ENCODE measurements at regions not wholly inside any gene's neighbourhood (a gene's known extent, or its start where the extent isn't known, plus 50 kb on each side); places are given as distances from the start of the nearest gene placed in this dataset.

DNA sequence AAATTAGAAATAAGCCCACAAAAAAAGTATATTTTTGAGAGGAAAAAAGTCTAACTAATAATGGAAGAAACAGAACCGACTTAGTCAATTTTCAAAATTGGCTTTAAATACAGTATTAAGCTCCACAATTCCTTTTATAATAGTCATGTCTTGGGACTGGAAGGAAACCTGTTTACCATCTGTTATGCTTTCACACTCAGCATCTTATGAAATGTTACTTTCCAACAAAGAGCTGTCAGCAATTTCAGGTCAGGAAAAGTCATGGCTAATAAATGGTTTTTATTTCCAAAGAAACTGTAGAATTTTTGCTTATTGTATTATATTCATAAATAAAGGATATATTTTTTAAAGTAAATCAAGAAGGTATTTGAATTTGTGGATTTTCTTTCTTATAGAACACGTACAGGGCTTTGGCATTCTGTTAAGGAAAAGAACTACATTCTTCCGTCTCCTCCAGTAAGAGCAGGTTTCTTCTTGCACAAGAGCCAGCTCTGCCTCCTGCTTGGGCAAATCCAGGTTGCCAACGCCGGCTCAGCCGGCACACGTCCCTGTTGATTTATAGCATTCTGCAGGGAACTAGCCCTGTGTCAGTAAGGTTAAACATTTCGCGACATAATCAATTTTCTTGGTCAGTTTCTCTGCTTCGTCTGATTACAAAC, 52.9 kb upstream of the GPR12 start:
- H3K27ac ChIP-seq, result no peak overlapping the region
- no peaks in the 10 kb centered on the region for H3K27me3 ChIP-seq (replicated peaks; ENCODE audit: insufficient read depth)
- TF ChIP-seq, protein P1, sequence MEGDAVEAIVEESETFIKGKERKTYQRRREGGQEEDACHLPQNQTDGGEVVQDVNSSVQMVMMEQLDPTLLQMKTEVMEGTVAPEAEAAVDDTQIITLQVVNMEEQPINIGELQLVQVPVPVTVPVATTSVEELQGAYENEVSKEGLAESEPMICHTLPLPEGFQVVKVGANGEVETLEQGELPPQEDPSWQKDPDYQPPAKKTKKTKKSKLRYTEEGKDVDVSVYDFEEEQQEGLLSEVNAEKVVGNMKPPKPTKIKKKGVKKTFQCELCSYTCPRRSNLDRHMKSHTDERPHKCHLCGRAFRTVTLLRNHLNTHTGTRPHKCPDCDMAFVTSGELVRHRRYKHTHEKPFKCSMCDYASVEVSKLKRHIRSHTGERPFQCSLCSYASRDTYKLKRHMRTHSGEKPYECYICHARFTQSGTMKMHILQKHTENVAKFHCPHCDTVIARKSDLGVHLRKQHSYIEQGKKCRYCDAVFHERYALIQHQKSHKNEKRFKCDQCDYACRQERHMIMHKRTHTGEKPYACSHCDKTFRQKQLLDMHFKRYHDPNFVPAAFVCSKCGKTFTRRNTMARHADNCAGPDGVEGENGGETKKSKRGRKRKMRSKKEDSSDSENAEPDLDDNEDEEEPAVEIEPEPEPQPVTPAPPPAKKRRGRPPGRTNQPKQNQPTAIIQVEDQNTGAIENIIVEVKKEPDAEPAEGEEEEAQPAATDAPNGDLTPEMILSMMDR (IDR thresholded peaks at IDR 0.05), result no peak
- TF ChIP-seq POLR2A (IDR thresholded peaks at IDR 0.05) (no peak), POLR2AphosphoS5 (IDR thresholded peaks at IDR 0.05) (no peak)
- WGBS, result 22% methylated on average over 10 of the region's 10 CpGs
- H3K4me3 ChIP-seq, result no peak overlapping the region
- H3K9me3 ChIP-seq, result no peaks in the 10 kb centered on the region
- DNase-seq (ENCODE audit: low spot score), result no peak
- H3K36me3 ChIP-seq, result no peaks in the 10 kb centered on the region
- no peaks in the 10 kb centered on the region for H3K4me1 ChIP-seq (replicated peaks)
- intact Hi-C loops (cut with DNase I), result no loop called here

DNA sequence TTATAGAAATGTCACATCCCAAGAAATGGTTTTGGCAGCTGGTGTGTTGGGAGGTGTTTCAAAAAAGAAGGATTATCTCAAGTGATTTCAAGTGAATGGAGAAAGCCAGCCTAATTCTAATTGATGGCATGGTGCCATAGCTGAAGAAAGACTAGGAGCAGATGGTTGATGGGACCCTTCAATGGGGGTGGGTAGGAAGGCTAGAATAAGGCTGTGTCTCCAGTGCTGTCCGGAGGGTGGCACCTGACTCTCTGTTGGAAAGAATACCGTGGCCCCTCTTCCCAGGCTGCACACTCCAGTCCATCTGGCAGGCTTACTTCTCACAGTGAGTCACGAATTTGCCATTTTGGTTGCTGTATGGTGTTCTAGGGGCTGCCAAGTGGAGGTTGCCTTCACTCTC, 51.0 kb upstream of the GPR12 start:
- 86% methylated on average over 3 of the region's 3 CpGs for WGBS
- Histone ChIP-seq H3K36me3 (no peaks in the 10 kb centered on the region), H3K4me3 (no peak overlapping the region), H3K27ac (no peak overlapping the region), H3K4me1 (replicated peaks) (no peaks in the 10 kb centered on the region), H3K9me3 (no peaks in the 10 kb centered on the region), H3K27me3 (replicated peaks; ENCODE audit: insufficient read depth) (no peaks in the 10 kb centered on the region)
- TF ChIP-seq POLR2A (IDR thresholded peaks at IDR 0.05) (no peak), POLR2AphosphoS5 (IDR thresholded peaks at IDR 0.05) (no peak)
- TF ChIP-seq, protein P1 (IDR thresholded peaks at IDR 0.05), result no peak
- intact Hi-C loops (cut with DNase I), result no loop called here
- no peak for DNase-seq (ENCODE audit: low spot score)

Small RNAs in the stretch of these regions (small RNA-seq; reads per million reads assigned to genes)
- 0 reads per million in 2 donors for gene RPS21P8
